Caki2 (cell line): ENCODE measurements at regions not wholly inside any gene's neighbourhood (a gene's known extent, or its start where the extent isn't known, plus 50 kb on each side); places are given as distances from the start of the nearest gene placed in this dataset.
"Not testable (repeated sequence)": the region's sequence is repeated elsewhere in the genome, so short reads cannot be mapped to it uniquely, and the experiment has no call there.

Source experiments
- DNase-seq: peaks from one replicate; pipeline ENCODE4 v3.0.0-alpha.2; 2015; ENCODE audit warnings: low read depth
- in situ Hi-C: cut with HindIII; loops from 2 replicates; pipeline ENCODE4 v1.10.0; 2016; ENCODE audit warnings: low sequenced_read_pairs, low pct_unique_long_range_greater_than_20kb, mixed read lengths

GRCh38 chr15:66964791-66965190, 100.6 kb upstream of the SMAD3 start:
- no peak for DNase-seq
- in situ Hi-C loops, result no loop called here

GRCh38 chr15:66965201-66965900, 100.1 kb upstream of the SMAD3 start:
- in situ Hi-C loops, result no loop called here
- no peak for DNase-seq

GRCh38 chr15:66966256-66966655, 99.1 kb upstream of the SMAD3 start:
- DNase-seq, result no peak
- in situ Hi-C loops, result no loop called here

- DNase-seq, result no peak
- in situ Hi-C loops, result no loop called here
Measured at GRCh38 chr15:66968806-66969596, 96.4 kb upstream of the SMAD3 start.

- in situ Hi-C loops, result not testable (repeated sequence)
Measured at GRCh38 chr15:66974131-66974530, 91.3 kb upstream of the SMAD3 start.

GRCh38 chr15:66976106-66976640, 89.2 kb upstream of the SMAD3 start:
- DNase-seq, in situ Hi-C loops: not testable (repeated sequence)

More at GRCh38 chr15:66974131-66974530, 91.3 kb upstream of the SMAD3 start:
- not testable (repeated sequence) for DNase-seq

GRCh38 chr15:66980326-66980725, 85.1 kb upstream of the SMAD3 start:
- in situ Hi-C loops, DNase-seq: not testable (repeated sequence)

GRCh38 chr15:66981771-66982170, 83.6 kb upstream of the SMAD3 start:
- DNase-seq, result no peak
- in situ Hi-C loops, result no loop called here

GRCh38 chr15:66982250-66982649, 83.2 kb upstream of the SMAD3 start:
- in situ Hi-C loops, result no loop called here
- DNase-seq, result no peak

GRCh38 chr15:66982816-66983215, 82.6 kb upstream of the SMAD3 start:
- no peak for DNase-seq
- in situ Hi-C loops, result no loop called here

- DNase-seq, result no peak
- in situ Hi-C loops, result no loop called here
Measured at GRCh38 chr15:66985653-66986052, 79.7 kb upstream of the SMAD3 start.

- in situ Hi-C loops, result no loop called here
- no peak for DNase-seq
Measured at GRCh38 chr15:66986951-66987350, 78.5 kb upstream of the SMAD3 start.

- no peak for DNase-seq
- in situ Hi-C loops, result no loop called here
Measured at GRCh38 chr15:66993090-66993489, 72.3 kb upstream of the SMAD3 start.

GRCh38 chr15:66993874-66994696, 71.3 kb upstream of the SMAD3 start:
- no peak for DNase-seq
- in situ Hi-C loops, result no loop called here

GRCh38 chr15:66994927-66995656, 70.3 kb upstream of the SMAD3 start:
- no peak for DNase-seq
- in situ Hi-C loops, result no loop called here

- no peak for DNase-seq
- in situ Hi-C loops, result no loop called here
Measured at GRCh38 chr15:66996094-66996493, 69.3 kb upstream of the SMAD3 start.

GRCh38 chr15:66997212-66997611, 68.2 kb upstream of the SMAD3 start:
- no peak for DNase-seq
- in situ Hi-C loops, result no loop called here

- in situ Hi-C loops, DNase-seq: not testable (repeated sequence)
Measured at GRCh38 chr15:66998234-66998633, 67.2 kb upstream of the SMAD3 start.
